Activated CD4-positive, alpha-beta T cell treated with anti-CD3 and anti-CD28 coated beads, Interleukin-2, amount 10 ng/mL, durations not matched to agents 24 days and 14 days (primary cell): ENCODE measurements at regions not wholly inside any gene's neighbourhood (a gene's known extent, or its start where the extent isn't known, plus 50 kb on each side); places are given as distances from the start of the nearest gene placed in this dataset.

ENCODE experiments used
- DNase-seq: peaks from one replicate; pipeline ENCODE4 v3.0.0; 2022
- H3K27ac Mint-ChIP-seq: one replicate; pipeline ENCODE4 v1.8.0; 2022; ENCODE audit warnings: mild to moderate bottlenecking, mixed read lengths
- H3K27me3 Mint-ChIP-seq: one replicate; pipeline ENCODE4 v1.8.0; 2022; ENCODE audit warnings: mixed read lengths
- H3K36me3 Mint-ChIP-seq: one replicate; pipeline ENCODE4 v1.8.0; 2022; ENCODE audit warnings: low read depth, mild to moderate bottlenecking, mixed read lengths
- H3K4me1 Mint-ChIP-seq: one replicate; pipeline ENCODE4 v1.8.0; 2021; ENCODE audit warnings: mixed read lengths
- H3K4me3 Mint-ChIP-seq: one replicate; pipeline ENCODE4 v1.8.0; 2022; ENCODE audit warnings: mild to moderate bottlenecking, moderate library complexity, mixed read lengths
- H3K9me3 Mint-ChIP-seq: one replicate; pipeline ENCODE4 v1.8.0; 2021; ENCODE audit warnings: mixed read lengths
- intact Hi-C: fragments of 100-400 bp; cut with micrococcal nuclease; formaldehyde crosslinking; loops from one replicate; pipeline ENCODE4 v1.15.1; 2023

DNA sequence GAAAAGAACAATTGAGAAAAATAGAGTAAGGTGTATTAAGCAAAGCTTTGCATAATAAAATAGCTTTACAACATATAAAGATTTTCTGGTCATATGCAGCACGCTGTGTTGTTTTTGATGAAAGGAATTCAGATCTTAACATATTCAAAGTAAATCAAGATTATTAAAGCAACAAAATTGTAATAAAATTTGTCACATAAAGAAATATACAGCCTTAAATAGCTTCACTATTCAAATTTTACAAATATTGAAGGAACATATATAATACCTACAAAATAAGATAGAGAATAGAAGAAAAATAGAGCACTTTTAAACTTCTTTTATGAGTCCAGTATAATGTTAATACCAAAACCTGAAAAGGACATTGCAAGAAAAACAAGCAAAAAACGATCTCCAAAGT is 749.1 kb upstream of the POT1 start:
- intact Hi-C loops, result no loop called here
- no peak overlapping the region for H3K27ac Mint-ChIP-seq
- no peaks in the 10 kb centered on the region for H3K36me3 Mint-ChIP-seq
- no peaks in the 10 kb centered on the region for H3K9me3 Mint-ChIP-seq
- no peaks in the 10 kb centered on the region for H3K27me3 Mint-ChIP-seq
- no peak for DNase-seq
- no peak overlapping the region for H3K4me3 Mint-ChIP-seq
- no peaks in the 10 kb centered on the region for H3K4me1 Mint-ChIP-seq

DNA sequence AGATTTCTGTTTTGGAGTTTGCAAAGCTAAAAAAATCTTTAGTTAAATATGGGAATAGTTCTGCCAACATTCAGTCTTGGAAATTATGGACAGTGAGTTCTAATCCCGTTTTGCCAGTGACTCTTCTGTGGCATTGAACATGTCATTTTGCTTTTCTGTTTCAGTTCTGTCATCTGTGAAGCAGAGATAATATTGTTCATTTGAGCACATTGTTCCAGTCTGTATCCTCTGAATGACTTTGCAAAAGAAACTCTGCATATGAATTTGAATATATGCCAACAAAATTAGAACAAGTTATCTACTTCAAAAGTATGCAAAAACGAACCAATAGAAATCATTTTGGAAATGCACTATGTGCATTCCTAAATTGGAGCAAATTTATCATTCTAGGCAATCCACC is 746.0 kb upstream of the POT1 start:
- DNase-seq, result no peak
- H3K27ac Mint-ChIP-seq, result no peak overlapping the region
- H3K27me3 Mint-ChIP-seq, result no peaks in the 10 kb centered on the region
- H3K9me3 Mint-ChIP-seq, result no peaks in the 10 kb centered on the region
- H3K4me1 Mint-ChIP-seq, result no peaks in the 10 kb centered on the region
- H3K4me3 Mint-ChIP-seq, result no peak overlapping the region
- H3K36me3 Mint-ChIP-seq, result no peaks in the 10 kb centered on the region
- intact Hi-C loops, result no loop called here

DNA sequence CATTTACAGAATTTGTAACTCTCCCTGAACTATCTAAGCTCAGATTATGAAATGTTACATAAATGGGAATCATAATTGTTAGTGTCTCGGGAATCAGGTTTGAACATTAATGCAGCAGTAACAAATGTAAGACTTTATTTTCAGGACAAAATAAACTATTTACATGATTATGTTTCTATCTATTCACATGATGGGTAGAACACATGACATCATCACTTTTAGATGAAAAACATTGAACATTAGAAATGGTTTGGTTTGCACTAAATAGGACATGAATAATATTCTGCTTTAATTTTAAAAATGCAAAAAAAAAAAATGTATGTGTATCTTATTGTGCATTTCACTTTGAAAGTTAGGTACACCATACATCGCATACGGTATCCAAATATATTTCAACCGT is 745.5 kb upstream of the POT1 start:
- no peak overlapping the region for H3K4me3 Mint-ChIP-seq
- H3K4me1 Mint-ChIP-seq, result no peaks in the 10 kb centered on the region
- H3K27me3 Mint-ChIP-seq, result no peaks in the 10 kb centered on the region
- no peak for DNase-seq
- no peaks in the 10 kb centered on the region for H3K36me3 Mint-ChIP-seq
- intact Hi-C loops, result no loop called here
- no peak overlapping the region for H3K27ac Mint-ChIP-seq
- H3K9me3 Mint-ChIP-seq, result no peaks in the 10 kb centered on the region

DNA sequence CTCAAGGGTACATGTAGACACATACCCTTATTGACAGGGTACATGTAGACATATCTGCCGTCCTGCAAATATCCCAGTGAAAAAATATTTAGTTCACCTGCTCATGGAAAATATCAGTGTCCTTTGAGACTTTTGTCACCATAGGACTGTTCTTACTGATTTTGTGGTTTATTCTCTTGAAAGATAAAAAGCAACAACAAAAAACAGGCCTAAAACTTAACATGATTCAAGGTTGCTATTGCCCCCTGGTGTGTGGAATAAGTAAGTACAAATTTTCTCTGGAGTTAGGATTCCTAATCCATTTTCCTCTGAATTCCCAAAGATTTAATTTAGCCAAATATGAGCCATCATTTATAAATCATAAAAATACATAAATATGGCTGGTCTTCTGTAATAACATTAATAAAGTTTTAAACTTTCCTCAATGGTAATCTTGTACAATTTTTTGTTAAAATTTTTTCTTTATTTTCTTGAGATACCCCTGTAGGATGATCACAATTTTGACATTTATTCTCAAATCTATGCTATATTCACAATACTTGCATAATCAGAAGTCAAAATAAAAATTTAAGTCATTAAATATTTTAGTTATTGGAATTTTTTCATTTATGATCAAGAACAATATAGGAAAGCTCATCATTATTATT is 741.4 kb upstream of the POT1 start:
- no peak overlapping the region for H3K4me3 Mint-ChIP-seq

DNA sequence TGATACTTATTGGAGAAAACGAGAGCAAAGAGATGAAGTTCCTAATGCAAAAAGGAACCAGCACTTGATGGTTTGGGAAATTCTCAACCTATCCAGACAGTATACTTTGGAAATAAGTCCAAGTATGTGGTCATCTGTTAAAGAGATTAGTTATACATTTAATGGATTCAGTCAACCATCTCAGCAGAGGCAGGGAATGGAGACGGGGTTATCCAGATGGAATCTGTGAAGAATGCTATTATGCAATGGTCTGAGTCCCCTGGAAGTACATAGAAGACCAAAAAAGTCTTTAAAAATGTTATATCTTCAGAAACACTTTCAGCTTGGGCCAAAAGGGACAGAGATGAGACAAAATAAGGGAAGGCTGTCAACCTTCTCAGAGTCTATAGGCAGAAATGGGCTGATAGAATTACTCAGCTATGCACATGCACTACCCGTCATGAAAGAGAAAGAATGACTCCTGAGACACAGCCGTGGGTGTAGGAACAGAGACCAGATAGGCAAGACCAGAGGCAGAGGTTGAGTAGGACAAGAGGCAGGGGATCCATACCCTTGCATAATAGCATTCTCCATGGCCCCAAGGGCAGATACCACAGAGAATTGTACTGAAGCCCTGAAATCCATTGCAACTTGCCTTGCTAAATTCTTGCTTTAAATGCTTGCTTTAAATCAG is 738.8 kb upstream of the POT1 start:
- no peaks in the 10 kb centered on the region for H3K9me3 Mint-ChIP-seq

More for the DNA sequence above, 741.4 kb upstream of the POT1 start:
- no peak overlapping the region for H3K27ac Mint-ChIP-seq
- H3K36me3 Mint-ChIP-seq, result no peaks in the 10 kb centered on the region
- H3K9me3 Mint-ChIP-seq, result no peaks in the 10 kb centered on the region
- no peaks in the 10 kb centered on the region for H3K4me1 Mint-ChIP-seq
- intact Hi-C loops, result no loop called here
- DNase-seq, result no peak
- H3K27me3 Mint-ChIP-seq, result no peaks in the 10 kb centered on the region

DNA sequence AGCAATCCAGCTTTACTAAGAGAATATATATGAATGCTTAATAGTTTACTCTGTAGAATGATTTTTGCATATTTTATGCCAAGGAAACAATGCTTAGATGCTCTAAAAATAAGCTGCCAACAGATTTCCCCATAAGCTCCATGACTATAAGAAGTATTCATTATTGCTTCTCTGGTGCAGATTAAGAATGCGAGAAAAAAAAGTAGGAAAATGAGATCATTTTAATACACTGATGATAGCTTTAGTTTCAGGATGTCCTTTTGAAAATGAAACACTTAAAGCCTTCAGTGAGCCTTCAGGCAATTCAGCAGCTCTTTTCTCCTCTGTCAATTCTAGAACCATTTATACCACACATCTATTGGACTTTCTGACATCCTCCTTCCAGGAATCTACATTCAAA is 735.0 kb upstream of the POT1 start:
- peaks cover 3% of the 10 kb centered on the region for H3K9me3 Mint-ChIP-seq
- no peak for DNase-seq
- no peaks in the 10 kb centered on the region for H3K27me3 Mint-ChIP-seq
- no peaks in the 10 kb centered on the region for H3K36me3 Mint-ChIP-seq
- H3K27ac Mint-ChIP-seq, result no peak overlapping the region
- H3K4me1 Mint-ChIP-seq, result no peaks in the 10 kb centered on the region
- intact Hi-C loops, result no loop called here
- no peak overlapping the region for H3K4me3 Mint-ChIP-seq

More for the DNA sequence above, 738.8 kb upstream of the POT1 start:
- Mint-ChIP-seq H3K27me3 (no peaks in the 10 kb centered on the region), H3K4me3 (no peak overlapping the region), H3K27ac (no peak overlapping the region), H3K36me3 (no peaks in the 10 kb centered on the region), H3K4me1 (no peaks in the 10 kb centered on the region)
- DNase-seq, result no peak
- intact Hi-C loops, result no loop called here

DNA sequence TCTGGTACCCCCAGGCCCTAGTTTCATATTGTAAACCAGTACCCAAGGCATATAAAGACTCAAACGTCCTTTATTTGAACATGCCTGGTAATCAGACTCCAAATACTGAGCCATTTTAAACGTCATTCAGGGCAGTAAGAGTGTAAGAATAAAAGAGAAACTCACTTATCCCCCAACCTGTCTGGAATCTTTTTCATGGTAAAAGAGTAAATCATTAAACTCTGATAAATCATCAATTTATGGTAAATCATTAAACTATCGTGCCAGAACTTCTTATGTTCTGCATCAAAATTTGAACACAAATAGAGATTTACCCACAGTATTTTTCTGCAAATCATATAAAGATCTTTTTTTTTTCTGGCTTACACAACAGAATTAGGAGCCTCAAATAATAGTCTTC is 734.3 kb upstream of the POT1 start:
- H3K4me1 Mint-ChIP-seq, result no peaks in the 10 kb centered on the region
- intact Hi-C loops, result no loop called here
- H3K9me3 Mint-ChIP-seq, result peaks cover 3% of the 10 kb centered on the region
- H3K27ac Mint-ChIP-seq, result no peak overlapping the region
- DNase-seq, result no peak
- no peaks in the 10 kb centered on the region for H3K36me3 Mint-ChIP-seq
- H3K27me3 Mint-ChIP-seq, result no peaks in the 10 kb centered on the region
- no peak overlapping the region for H3K4me3 Mint-ChIP-seq

DNA sequence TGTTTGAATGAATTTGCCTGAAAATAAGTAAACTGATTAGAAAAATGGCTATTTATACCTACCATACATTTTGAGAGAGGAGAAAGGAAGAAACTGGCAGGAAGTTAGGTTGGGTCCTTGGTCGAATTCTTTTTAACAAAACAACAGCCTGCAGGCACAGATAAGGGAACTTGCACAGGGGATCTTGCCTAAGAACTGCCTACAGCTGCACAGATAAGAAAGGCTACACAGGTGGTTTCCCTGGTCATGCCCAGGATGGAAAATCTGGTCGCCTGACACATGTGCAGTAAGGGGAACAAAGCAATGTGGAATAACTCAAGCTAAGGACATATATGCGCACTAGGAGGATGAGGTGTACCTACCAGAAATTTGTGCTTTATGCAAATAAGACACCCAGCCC is 732.1 kb upstream of the POT1 start:
- no peak overlapping the region for H3K27ac Mint-ChIP-seq
- no peak overlapping the region for H3K4me3 Mint-ChIP-seq
- intact Hi-C loops, result no loop called here
- H3K4me1 Mint-ChIP-seq, result no peaks in the 10 kb centered on the region
- DNase-seq, result no peak
- peaks cover 3% of the 10 kb centered on the region for H3K9me3 Mint-ChIP-seq
- H3K27me3 Mint-ChIP-seq, result no peaks in the 10 kb centered on the region
- H3K36me3 Mint-ChIP-seq, result no peaks in the 10 kb centered on the region

DNA sequence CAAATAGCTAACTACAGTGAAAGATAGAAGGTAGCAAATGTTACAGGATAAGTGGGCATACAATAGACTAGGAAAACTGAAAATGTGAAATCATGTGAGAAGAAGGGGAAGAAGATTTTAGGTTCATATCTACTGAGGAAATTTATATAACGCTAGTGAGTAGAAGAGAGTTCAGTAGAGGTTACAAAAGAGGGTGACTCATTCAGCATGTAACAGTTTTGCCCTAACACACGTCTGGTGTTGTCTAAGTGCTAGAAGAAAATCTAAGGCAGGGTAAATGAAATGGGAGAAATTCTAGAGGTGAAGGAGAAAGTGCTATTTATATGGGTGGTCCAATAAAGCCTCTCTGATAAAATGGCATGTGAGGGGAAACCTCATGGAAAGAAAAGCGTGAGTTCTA is 731.4 kb upstream of the POT1 start:
- intact Hi-C loops, result no loop called here
- no peak overlapping the region for H3K27ac Mint-ChIP-seq
- H3K36me3 Mint-ChIP-seq, result no peaks in the 10 kb centered on the region
- no peaks in the 10 kb centered on the region for H3K4me1 Mint-ChIP-seq
- no peak overlapping the region for H3K4me3 Mint-ChIP-seq
- H3K9me3 Mint-ChIP-seq, result peaks cover 3% of the 10 kb centered on the region
- DNase-seq, result no peak
- H3K27me3 Mint-ChIP-seq, result no peaks in the 10 kb centered on the region

DNA sequence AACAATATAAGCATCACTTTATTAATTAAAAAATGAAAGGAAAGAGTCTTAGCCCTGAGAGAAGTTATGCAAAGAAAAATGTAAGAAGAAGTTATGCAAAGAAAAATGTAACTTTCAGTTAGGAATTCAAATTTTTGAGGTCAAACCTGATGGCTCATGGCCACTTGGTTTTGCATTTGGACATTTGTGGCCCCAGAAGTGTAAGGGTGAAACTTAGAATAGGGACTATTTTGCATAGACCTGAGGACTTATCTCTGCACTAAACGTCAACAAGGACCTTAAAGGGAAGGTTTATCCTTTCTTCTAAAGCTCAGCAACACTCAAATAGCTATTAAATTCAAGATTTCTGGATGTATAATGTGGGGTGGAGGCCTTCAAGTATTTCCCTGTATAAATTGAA is 724.5 kb upstream of the POT1 start:
- H3K36me3 Mint-ChIP-seq, result no peaks in the 10 kb centered on the region
- intact Hi-C loops, result no loop called here

DNA sequence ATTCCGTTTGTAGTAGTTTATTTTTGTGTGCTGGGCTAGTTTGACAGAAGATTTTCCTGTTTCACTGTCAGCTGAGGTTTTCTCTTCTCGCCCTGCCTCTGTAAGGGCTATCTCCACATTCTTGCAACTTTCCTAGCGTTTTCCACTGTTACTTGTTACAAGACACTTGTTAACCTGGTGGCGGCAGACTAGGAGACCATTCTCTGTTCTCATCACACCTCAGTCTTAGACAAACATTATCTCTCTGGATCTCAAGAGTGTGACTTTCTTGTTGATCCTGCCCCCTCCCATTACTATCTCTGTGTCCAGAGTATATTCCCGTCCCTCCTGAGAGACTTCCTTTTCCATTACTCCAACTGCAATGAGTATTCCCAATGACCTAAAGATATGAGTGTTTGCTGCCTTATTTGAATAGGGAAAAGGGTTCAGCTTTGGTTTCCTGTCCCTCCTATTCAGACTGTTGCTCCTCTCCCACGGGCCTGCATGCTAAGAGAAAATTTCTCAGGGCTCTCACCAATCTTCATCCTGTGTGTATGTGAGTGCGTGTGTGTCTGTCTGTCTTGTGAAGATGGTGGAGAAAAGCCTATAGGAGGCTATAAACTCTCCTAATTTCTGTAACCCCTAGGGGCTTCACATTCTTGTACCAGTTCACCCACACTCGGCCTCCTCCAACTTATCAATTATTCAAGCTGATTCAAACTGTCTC is 722.4 kb upstream of the POT1 start:
- no peaks in the 10 kb centered on the region for H3K9me3 Mint-ChIP-seq
- H3K27me3 Mint-ChIP-seq, result no peaks in the 10 kb centered on the region
- no peaks in the 10 kb centered on the region for H3K4me1 Mint-ChIP-seq
- no peak overlapping the region for H3K4me3 Mint-ChIP-seq
- no peak for DNase-seq
- H3K36me3 Mint-ChIP-seq, result no peaks in the 10 kb centered on the region
- no peak overlapping the region for H3K27ac Mint-ChIP-seq
- intact Hi-C loops, result no loop called here

More for the DNA sequence above, 724.5 kb upstream of the POT1 start:
- no peak overlapping the region for H3K4me3 Mint-ChIP-seq
- H3K4me1 Mint-ChIP-seq, result no peaks in the 10 kb centered on the region
- H3K9me3 Mint-ChIP-seq, result no peaks in the 10 kb centered on the region
- no peak for DNase-seq
- no peak overlapping the region for H3K27ac Mint-ChIP-seq
- no peaks in the 10 kb centered on the region for H3K27me3 Mint-ChIP-seq

DNA sequence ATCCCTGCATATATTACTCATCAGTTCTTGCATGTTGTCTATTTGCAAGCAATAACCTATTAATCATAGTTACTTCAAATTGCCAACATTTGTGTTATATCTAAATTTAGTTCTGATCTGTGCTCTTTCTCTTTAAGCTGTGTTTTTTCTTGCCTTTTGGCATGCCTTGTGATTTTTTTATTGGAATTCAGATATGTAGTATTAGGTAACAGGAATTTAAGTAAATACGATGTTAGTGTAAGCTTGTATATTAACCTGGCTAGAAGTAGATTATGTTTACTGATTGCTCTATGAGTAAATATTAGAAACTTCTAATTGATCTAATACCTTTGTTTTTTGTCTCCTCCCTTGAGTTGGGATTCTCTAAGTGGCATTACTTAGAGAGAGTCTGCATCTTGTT is 718.9 kb upstream of the POT1 start:
- no peaks in the 10 kb centered on the region for H3K27me3 Mint-ChIP-seq
- no peak for DNase-seq
- H3K9me3 Mint-ChIP-seq, result no peaks in the 10 kb centered on the region
- intact Hi-C loops, result no loop called here
- no peaks in the 10 kb centered on the region for H3K4me1 Mint-ChIP-seq
- no peak overlapping the region for H3K4me3 Mint-ChIP-seq
- no peak overlapping the region for H3K27ac Mint-ChIP-seq
- H3K36me3 Mint-ChIP-seq, result no peaks in the 10 kb centered on the region

DNA sequence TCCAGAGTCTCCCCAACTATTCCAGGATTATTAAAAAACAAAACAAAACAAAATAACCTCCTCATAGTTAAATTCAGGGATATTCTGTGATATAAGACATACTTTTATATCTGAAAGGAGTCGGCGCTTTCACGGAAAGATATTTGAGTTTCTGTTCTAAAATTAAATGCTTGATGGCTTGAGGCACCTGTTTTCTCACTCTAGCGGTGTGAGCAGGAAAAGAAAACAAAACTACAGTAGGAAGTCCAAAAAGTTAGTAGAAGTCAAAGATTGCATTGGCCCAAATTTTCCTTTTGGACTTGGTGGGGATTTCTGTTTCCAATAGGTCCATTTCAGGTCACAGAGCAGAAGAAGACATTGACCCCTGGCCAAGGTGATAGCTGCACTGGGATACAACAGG is 716.1 kb upstream of the POT1 start:
- no peaks in the 10 kb centered on the region for H3K27me3 Mint-ChIP-seq
- H3K36me3 Mint-ChIP-seq, result no peaks in the 10 kb centered on the region
- no peaks in the 10 kb centered on the region for H3K9me3 Mint-ChIP-seq
- DNase-seq, result no peak
- no peak overlapping the region for H3K27ac Mint-ChIP-seq
- H3K4me1 Mint-ChIP-seq, result no peaks in the 10 kb centered on the region
- intact Hi-C loops, result no loop called here
- no peak overlapping the region for H3K4me3 Mint-ChIP-seq

DNA sequence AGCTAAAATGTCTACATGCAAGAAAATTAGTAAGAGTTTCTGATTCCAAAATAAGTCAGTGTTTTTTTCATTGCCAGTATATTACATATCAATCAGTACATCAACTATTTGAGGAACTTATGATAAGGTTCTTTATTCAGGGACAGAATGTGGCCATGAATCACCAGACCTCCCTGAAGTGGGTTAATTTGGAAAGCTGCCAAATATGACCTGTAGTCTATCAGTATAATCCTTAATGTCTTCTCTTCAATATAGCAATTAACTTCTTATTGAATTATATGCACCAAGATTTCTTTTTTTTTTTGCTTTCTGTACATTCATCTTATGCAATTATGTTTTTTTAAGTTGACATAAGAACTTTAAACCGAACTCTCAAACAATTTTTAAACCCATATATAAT is 714.5 kb upstream of the POT1 start:
- H3K27ac Mint-ChIP-seq, result no peak overlapping the region
- H3K4me1 Mint-ChIP-seq, result no peaks in the 10 kb centered on the region
- intact Hi-C loops, result no loop called here
- H3K4me3 Mint-ChIP-seq, result no peak overlapping the region
- no peaks in the 10 kb centered on the region for H3K9me3 Mint-ChIP-seq
- no peak for DNase-seq
- H3K27me3 Mint-ChIP-seq, result no peaks in the 10 kb centered on the region
- no peaks in the 10 kb centered on the region for H3K36me3 Mint-ChIP-seq
